D341Med (cell line): ENCODE measurements at regions not wholly inside any gene's neighbourhood (a gene's known extent, or its start where the extent isn't known, plus 50 kb on each side); places are given as distances from the start of the nearest gene placed in this dataset.
"Not testable (repeated sequence)": the region's sequence is repeated elsewhere in the genome, so short reads cannot be mapped to it uniquely, and the experiment has no call there.

Experiments
- DNase-seq: peaks from one replicate; pipeline ENCODE4 v3.0.0; 2012; ENCODE audit warnings: low spot score

- no peak for DNase-seq
Measured at GRCh38 chr2:150264442-150264841, 223.0 kb downstream of the RND3 start.

- DNase-seq = no peak
Measured at GRCh38 chr2:150261691-150262090, 225.8 kb downstream of the RND3 start.

- DNase-seq = no peak
Measured at GRCh38 chr2:150260636-150261035, 226.8 kb downstream of the RND3 start.

GRCh38 chr2:150259746-150260145, 227.7 kb downstream of the RND3 start:
- no peak for DNase-seq

GRCh38 chr2:150258781-150259307, 228.6 kb downstream of the RND3 start:
- no peak for DNase-seq

- no peak for DNase-seq
Measured at GRCh38 chr2:150256736-150257135, 230.7 kb downstream of the RND3 start.

- DNase-seq = no peak
Measured at GRCh38 chr2:150255528-150255927, 231.9 kb downstream of the RND3 start.

- not testable (repeated sequence) for DNase-seq
Measured at GRCh38 chr2:150249735-150250134, 237.7 kb downstream of the RND3 start.

GRCh38 chr2:150247481-150247880, 240.0 kb downstream of the RND3 start:
- no peak for DNase-seq

GRCh38 chr2:150234787-150235446, 252.6 kb downstream of the RND3 start:
- no peak for DNase-seq

GRCh38 chr2:150232871-150233270, 254.6 kb downstream of the RND3 start:
- DNase-seq = no peak

GRCh38 chr2:150232321-150232720, 255.1 kb downstream of the RND3 start:
- no peak for DNase-seq

GRCh38 chr2:150230616-150231015, 256.9 kb downstream of the RND3 start:
- DNase-seq = no peak

GRCh38 chr2:150230004-150230403, 257.5 kb downstream of the RND3 start:
- DNase-seq = no peak

- no peak for DNase-seq
Measured at GRCh38 chr2:150228936-150229335, 258.5 kb downstream of the RND3 start.

GRCh38 chr2:150225030-150225429, 262.4 kb downstream of the RND3 start:
- DNase-seq = no peak

GRCh38 chr2:150224321-150224720, 263.1 kb downstream of the RND3 start:
- DNase-seq = no peak

- DNase-seq = no peak
Measured at GRCh38 chr2:150222942-150223341, 264.5 kb downstream of the RND3 start.

GRCh38 chr2:150222379-150222778, 265.1 kb downstream of the RND3 start:
- no peak for DNase-seq

- DNase-seq = no peak
Measured at GRCh38 chr2:150219861-150220260, 267.6 kb downstream of the RND3 start.

GRCh38 chr2:150215041-150215440, 272.4 kb downstream of the RND3 start:
- DNase-seq = no peak

- no peak for DNase-seq
Measured at GRCh38 chr2:150214626-150215025, 272.8 kb downstream of the RND3 start.

- DNase-seq = no peak
Measured at GRCh38 chr2:150212722-150213171, 274.7 kb downstream of the RND3 start.

GRCh38 chr2:150211164-150211631, 276.3 kb downstream of the RND3 start:
- DNase-seq = no peak
